CD14-positive monocyte (primary cell): ENCODE measurements at regions not wholly inside any gene's neighbourhood (a gene's known extent, or its start where the extent isn't known, plus 50 kb on each side); places are given as distances from the start of the nearest gene placed in this dataset.

Source experiments
- DNase-seq, 3 donors: peaks; one replicate each; pipeline ENCODE4 v3.0.0-alpha.2; 2011 to 2022
- H2AFZ ChIP-seq: 2 replicates; pipeline ENCODE4 v1.6.0; 2012; ENCODE audit warnings: mild to moderate bottlenecking, low read depth, low read length, inconsistent platforms; ENCODE audit not compliant: insufficient read depth, poor library complexity, severe bottlenecking
- H3K27ac ChIP-seq, 2 donors: 1 replicate in 1 of 2; 2 replicates in 1 of 2; pipeline ENCODE4 v1.5.1; 2012 to 2013; ENCODE audit warnings: low read length in 2 of 2, control low read depth in 1 of 2, inconsistent platforms in 1 of 2, low read depth in 1 of 2, mild to moderate bottlenecking in 1 of 2
- H3K27me3 ChIP-seq, 2 donors: one replicate each; pipeline versions ENCODE4 v1.6.0 to v1.6.1; 2011 to 2013; ENCODE audit warnings: low read length in 2 of 2; ENCODE audit not compliant: control insufficient read depth in 2 of 2, insufficient read depth in 2 of 2
- H3K36me3 ChIP-seq, 2 donors: replicated peaks in 1 of 2; 1 replicate in 1 of 2; 2 replicates in 1 of 2; pipeline versions ENCODE4 v1.5.1 to v1.6.1; 2012 to 2013; ENCODE audit warnings: low read length in 2 of 2, control low read depth in 1 of 2, inconsistent platforms in 1 of 2, mild to moderate bottlenecking in 1 of 2; ENCODE audit not compliant: insufficient read depth in 2 of 2, control insufficient read depth in 1 of 2
- H3K4me1 ChIP-seq, 2 donors: 1 replicate in 1 of 2; 2 replicates in 1 of 2; pipeline versions ENCODE4 v1.5.1 to v1.6.1; 2012 to 2013; ENCODE audit warnings: low read length in 2 of 2, control low read depth in 1 of 2, inconsistent platforms in 1 of 2, mild to moderate bottlenecking in 1 of 2, moderate library complexity in 1 of 2; ENCODE audit not compliant: insufficient read depth in 2 of 2, control insufficient read depth in 1 of 2
- H3K4me2 ChIP-seq: replicated peaks from 2 replicates; pipeline ENCODE3; 2012; ENCODE audit warnings: low read length, moderate library complexity, mild to moderate bottlenecking; ENCODE audit not compliant: poor library complexity, severe bottlenecking; ENCODE audit errors: extremely low read depth
- H3K4me3 ChIP-seq, 3 experiments: fragments of 200-600 bp in 1 of 3; sonication (generic) in 1 of 3; replicated peaks in 1 of 3; 1 replicate in 2 of 3; 2 replicates in 1 of 3; pipeline ENCODE4 v1.5.1; 2011 to 2013; ENCODE audit warnings: low read length in 3 of 3, mild to moderate bottlenecking in 3 of 3, control low read depth in 2 of 3, low read depth in 2 of 3, inconsistent platforms in 1 of 3, moderate library complexity in 1 of 3
- H3K79me2 ChIP-seq: 2 replicates; pipeline ENCODE4 v1.6.0; 2012; ENCODE audit warnings: mild to moderate bottlenecking, control low read depth, inconsistent platforms, low read length, moderate library complexity; ENCODE audit not compliant: insufficient read depth
- H3K9ac ChIP-seq: 2 replicates; pipeline ENCODE4 v1.6.0; 2017; ENCODE audit warnings: low read length, mild to moderate bottlenecking; ENCODE audit not compliant: insufficient read depth, poor library complexity, severe bottlenecking
- H3K9me3 ChIP-seq, 2 donors: replicated peaks in 1 of 2; 1 replicate in 1 of 2; 2 replicates in 1 of 2; pipeline versions ENCODE4 v1.5.1 to v1.6.1; 2012 to 2013; ENCODE audit warnings: low read length in 2 of 2, control low read depth in 1 of 2; ENCODE audit not compliant: control insufficient read depth in 1 of 2, insufficient read depth in 1 of 2
- H4K20me1 ChIP-seq: 2 replicates; pipeline ENCODE4 v1.6.0; 2012; ENCODE audit warnings: mild to moderate bottlenecking, low read length, control low read depth, moderate library complexity; ENCODE audit not compliant: insufficient read depth
- H3K27ac Mint-ChIP-seq, 7 donors: one replicate each; pipeline ENCODE4 v1.8.0; 2020; ENCODE audit warnings: mild to moderate bottlenecking in 7 of 7, mixed read lengths in 7 of 7, moderate library complexity in 6 of 7, inconsistent platforms in 2 of 7
- H3K27me3 Mint-ChIP-seq, 3 donors: one replicate each; pipeline ENCODE4 v1.8.0; 2021 to 2022; ENCODE audit warnings: low read depth in 3 of 3, mild to moderate bottlenecking in 3 of 3, mixed read lengths in 3 of 3, moderate library complexity in 3 of 3, inconsistent platforms in 1 of 3
- H3K36me3 Mint-ChIP-seq, 2 donors: one replicate each; pipeline ENCODE4 v1.8.0; 2020; ENCODE audit warnings: mixed read lengths in 2 of 2, inconsistent platforms in 1 of 2, mild to moderate bottlenecking in 1 of 2
- H3K4me1 Mint-ChIP-seq: one replicate; pipeline ENCODE4 v1.8.0; 2020; ENCODE audit warnings: mild to moderate bottlenecking, mixed read lengths
- H3K4me3 Mint-ChIP-seq, 2 donors: one replicate each; pipeline ENCODE4 v1.8.0; 2020; ENCODE audit warnings: mild to moderate bottlenecking in 2 of 2, mixed read lengths in 2 of 2, moderate library complexity in 1 of 2
- H3K9me3 Mint-ChIP-seq, 7 donors: one replicate each; pipeline ENCODE4 v1.8.0; 2020 to 2022; ENCODE audit warnings: mixed read lengths in 7 of 7, mild to moderate bottlenecking in 6 of 7, moderate library complexity in 6 of 7, inconsistent platforms in 2 of 7
- CTCF ChIP-seq: fragments of 200-600 bp; IDR thresholded peaks from one replicate; pipeline ENCODE4 v1.8.0; 2022; ENCODE audit warnings: antibody characterized with exemption, mild to moderate bottlenecking
- WGBS: methylation state at CpG from one replicate; pipeline ENCODE4 v1.1.5; 2013; ENCODE audit warnings: missing lambda C conversion rate; ENCODE audit not compliant: insufficient coverage; 5-methylcytosine and 5-hydroxymethylcytosine counted together
- intact Hi-C, 2 donors: fragments of 100-400 bp; cut with micrococcal nuclease; formaldehyde crosslinking; loops; one replicate each; pipeline versions ENCODE4 v1.15.0 to v1.15.1; 2023

GRCh38 chr12:67757651-67758050, 109.1 kb downstream of the DYRK2 start:
- TF ChIP-seq CTCF = no peak
- Histone ChIP-seq H3K9ac (no peak overlapping the region), H3K79me2 (no peaks in the 10 kb centered on the region), H3K9me3 (no peaks in the 10 kb centered on the region), H3K27me3 (no peaks in the 10 kb centered on the region), H3K36me3 (no peaks in the 10 kb centered on the region), H3K4me1 (peaks cover 4 to 9% of the 10 kb centered on the region in 2 donors), H3K4me3 (no peak overlapping the region), H3K4me2 (no peak overlapping the region), H2AFZ (no peak overlapping the region), H4K20me1 (no peaks in the 10 kb centered on the region), H3K27ac (no peak overlapping the region)
- Mint-ChIP-seq H3K4me3 (no peak overlapping the region), H3K27ac (no peak overlapping the region), H3K4me1 (peaks cover 8% of the 10 kb centered on the region), H3K36me3 (no peaks in the 10 kb centered on the region), H3K27me3 (peaks cover 0 to 2% (median 0%) of the 10 kb centered on the region in 3 donors), H3K9me3 (peaks cover 0 to 2% (median 0%) of the 10 kb centered on the region in 7 donors)
- no peak for DNase-seq
- 100% methylated on average over 2 of the region's 2 CpGs for WGBS
- intact Hi-C loops = no loop called here

GRCh38 chr12:67758119-67758518, 109.6 kb downstream of the DYRK2 start:
- Mint-ChIP-seq H3K36me3 (no peaks in the 10 kb centered on the region), H3K27ac (no peak overlapping the region), H3K9me3 (peaks cover 0 to 2% (median 0%) of the 10 kb centered on the region in 7 donors), H3K4me3 (no peak overlapping the region), H3K4me1 (peaks cover 8% of the 10 kb centered on the region), H3K27me3 (peaks cover 0 to 2% (median 0%) of the 10 kb centered on the region in 3 donors)
- H3K9ac ChIP-seq = no peak overlapping the region
- no peaks in the 10 kb centered on the region for H3K36me3 ChIP-seq
- H3K79me2 ChIP-seq = no peaks in the 10 kb centered on the region
- no peaks in the 10 kb centered on the region for H3K27me3 ChIP-seq
- H3K27ac ChIP-seq = no peak overlapping the region
- no peak overlapping the region for H2AFZ ChIP-seq
- 57% methylated on average over 1 of the region's 2 CpGs for WGBS
- H3K4me1 ChIP-seq = peaks cover 4 to 9% of the 10 kb centered on the region in 2 donors
- DNase-seq = no peak
- no peak for TF ChIP-seq CTCF
- no peak overlapping the region for H3K4me3 ChIP-seq
- H3K4me2 ChIP-seq = no peak overlapping the region
- no peaks in the 10 kb centered on the region for H3K9me3 ChIP-seq
- intact Hi-C loops = no loop called here
- no peaks in the 10 kb centered on the region for H4K20me1 ChIP-seq
